PC-3 (cell line): ENCODE measurements at regions not wholly inside any gene's neighbourhood (a gene's known extent, or its start where the extent isn't known, plus 50 kb on each side); places are given as distances from the start of the nearest gene placed in this dataset.

ENCODE experiments used
- CTCF ChIP-seq: fragments of 300-600 bp; sonication (generic); conservative IDR thresholded peaks from 2 replicates; pipeline ENCODE4 v1.5.1; 2017; ENCODE audit warnings: antibody characterized with exemption, low read depth, mild to moderate bottlenecking, low read length
- EZH2 ChIP-seq: fragments of 300-600 bp; sonication (generic); IDR thresholded peaks from one replicate; pipeline ENCODE4 v1.6.1; 2017; ENCODE audit warnings: antibody characterized with exemption, mild to moderate bottlenecking, low read length; ENCODE audit not compliant: unreplicated experiment

GRCh38 chr18:55857409-55857808, 269.4 kb upstream of the TCF4 start:
- TF ChIP-seq CTCF (no peak), EZH2 (no peak)
